Aorta (tissue), 5 donors: ENCODE measurements at regions not wholly inside any gene's neighbourhood (a gene's known extent, or its start where the extent isn't known, plus 50 kb on each side); places are given as distances from the start of the nearest gene placed in this dataset.

Experiments used
- ATAC-seq: fragments of 200-7000 bp; cut with Tn5 transposase; one replicate; pipeline ENCODE4 v1.9.1; 2022; ENCODE audit warnings: moderate library complexity; ENCODE audit not compliant: low FRiP score
- DNase-seq, 2 donors: peaks; one replicate each; pipeline ENCODE4 v3.0.0-alpha.2; 2020
- H3K27ac ChIP-seq, 2 donors: one replicate each; pipeline ENCODE4 v1.5.1; 2013; ENCODE audit warnings: low read length in 2 of 2, mild to moderate bottlenecking in 2 of 2, moderate library complexity in 2 of 2, control low read depth in 1 of 2, inconsistent platforms in 1 of 2, low read depth in 1 of 2
- H3K27me3 ChIP-seq, 2 donors: one replicate each; pipeline ENCODE4 v1.6.1; 2013; ENCODE audit warnings: control low read depth in 1 of 2, low read length in 1 of 2, mild to moderate bottlenecking in 1 of 2, moderate library complexity in 1 of 2; ENCODE audit not compliant: insufficient read depth in 2 of 2, control insufficient read depth in 1 of 2
- H3K36me3 ChIP-seq, 2 donors: one replicate each; pipeline ENCODE4 v1.6.1; 2013; ENCODE audit warnings: control low read depth in 1 of 2, low read length in 1 of 2, mild to moderate bottlenecking in 1 of 2; ENCODE audit not compliant: insufficient read depth in 2 of 2, control insufficient read depth in 1 of 2
- H3K4me1 ChIP-seq, 2 donors: one replicate each; pipeline ENCODE4 v1.6.1; 2013; ENCODE audit warnings: low read length in 2 of 2, control low read depth in 1 of 2, mild to moderate bottlenecking in 1 of 2, moderate library complexity in 1 of 2; ENCODE audit not compliant: insufficient read depth in 2 of 2, control insufficient read depth in 1 of 2
- H3K4me3 ChIP-seq, 2 donors: one replicate each; pipeline ENCODE4 v1.5.1; 2013; ENCODE audit warnings: low read length in 2 of 2, control low read depth in 1 of 2, mild to moderate bottlenecking in 1 of 2
- H3K9me3 ChIP-seq: one replicate; pipeline ENCODE4 v1.6.1; 2013; ENCODE audit warnings: mild to moderate bottlenecking, low read length; ENCODE audit not compliant: control insufficient read depth
- WGBS, 2 donors: extraction: QIAGEN DNeasy Blood & Tissue Kit; methylation state at CpG; one replicate each; pipeline ENCODE4 v1.1.7; 2013; 5-methylcytosine and 5-hydroxymethylcytosine counted together
- intact Hi-C, 2 donors: fragments of 100-400 bp; cut with DNase I; formaldehyde crosslinking; loops; one replicate each; pipeline versions ENCODE4 v1.14.2 to v1.15.0; 2022
- donor health status: healthy with polysubstance abuse.
- donor health status: Bipolar disorder and iron deficiency.
- donor health status: DM: no; HTN: no; CAD: no.
- donor health status: DM: no; HTN: no; CAD: no.
- donor health status: DM: yes; HTN: yes; CAD: no.

- Histone ChIP-seq H3K27ac (no peak overlapping the region), H3K4me1 (peaks cover 0 to 2% of the 10 kb centered on the region in 2 donors), H3K27me3 (no peaks in the 10 kb centered on the region), H3K36me3 (no peaks in the 10 kb centered on the region), H3K4me3 (no peak overlapping the region), H3K9me3 (no peaks in the 10 kb centered on the region)
- DNase-seq (no peak), ATAC-seq (no peak)
- intact Hi-C loops, result no loop called here
- WGBS, 2 donors, result 95 to 97% methylated on average over 8 of the region's 8 CpGs
These were observed 404.5 kb upstream of the TPM1 start for GRCh38 chr15:62637950-62638619.

- ATAC-seq (no peak), DNase-seq (no peak)
- Histone ChIP-seq H3K36me3 (no peaks in the 10 kb centered on the region), H3K27ac (no peak overlapping the region), H3K4me3 (no peak overlapping the region), H3K4me1 (peaks cover 0 to 2% of the 10 kb centered on the region in 2 donors), H3K9me3 (no peaks in the 10 kb centered on the region), H3K27me3 (no peaks in the 10 kb centered on the region)
- 92 to 93% methylated on average over 4 of the region's 4 CpGs for WGBS, 2 donors
- intact Hi-C loops, result no loop called here
These were observed 403.1 kb upstream of the TPM1 start for GRCh38 chr15:62639432-62639831.

- no peak overlapping the region for H3K4me3 ChIP-seq
- H3K27me3 ChIP-seq, result no peaks in the 10 kb centered on the region
- peaks cover 0 to 2% of the 10 kb centered on the region in 2 donors for H3K4me1 ChIP-seq
- ATAC-seq, result no peak
- no peak for DNase-seq
- no peak overlapping the region for H3K27ac ChIP-seq
- H3K9me3 ChIP-seq, result no peaks in the 10 kb centered on the region
- no peaks in the 10 kb centered on the region for H3K36me3 ChIP-seq
- intact Hi-C loops, result no loop called here
- WGBS, 2 donors, result 83 to 88% methylated on average over 6 of the region's 6 CpGs
These were observed 402.5 kb upstream of the TPM1 start for GRCh38 chr15:62639906-62640605.

DNA sequence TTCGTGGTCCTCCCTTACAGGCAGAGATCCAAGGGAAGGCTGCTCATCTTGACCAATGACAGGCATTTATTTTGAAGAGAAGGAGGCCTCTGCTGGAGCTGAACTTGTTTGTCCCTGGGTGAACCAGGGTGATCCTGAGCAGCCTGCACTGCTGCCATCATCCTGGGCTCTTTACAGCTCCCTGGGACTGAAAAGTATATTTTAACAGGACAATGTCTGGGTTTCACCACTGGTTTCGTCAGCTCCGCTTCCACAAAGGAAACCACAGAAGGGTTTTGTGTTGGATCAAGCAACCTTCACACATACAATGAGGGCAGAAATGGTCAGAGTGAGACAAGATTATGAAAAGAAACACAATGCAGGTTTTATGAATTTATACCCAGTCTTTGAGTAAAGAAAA lies 400.7 kb upstream of the TPM1 start:
- H3K27me3 ChIP-seq, result no peaks in the 10 kb centered on the region
- no peak overlapping the region for H3K27ac ChIP-seq
- intact Hi-C loops, result no loop called here
- H3K4me1 ChIP-seq, result peaks cover 0 to 2% of the 10 kb centered on the region in 2 donors
- WGBS, 2 donors, result 85 to 87% methylated on average over 3 of the region's 3 CpGs
- no peak for DNase-seq
- no peak for ATAC-seq
- H3K36me3 ChIP-seq, result no peaks in the 10 kb centered on the region
- no peak overlapping the region for H3K4me3 ChIP-seq
- no peaks in the 10 kb centered on the region for H3K9me3 ChIP-seq

GRCh38 chr15:62643572-62643971 lies 399.0 kb upstream of the TPM1 start:
- DNase-seq (no peak), ATAC-seq (no peak)
- intact Hi-C loops, result no loop called here
- H3K27ac ChIP-seq, result no peak overlapping the region
- H3K4me1 ChIP-seq, result peaks cover 0 to 2% of the 10 kb centered on the region in 2 donors
- 89 to 96% methylated on average over 4 of the region's 4 CpGs for WGBS, 2 donors
- no peaks in the 10 kb centered on the region for H3K36me3 ChIP-seq
- H3K9me3 ChIP-seq, result no peaks in the 10 kb centered on the region
- H3K27me3 ChIP-seq, result no peaks in the 10 kb centered on the region
- no peak overlapping the region for H3K4me3 ChIP-seq

GRCh38 chr15:62644216-62644888 lies 398.2 kb upstream of the TPM1 start:
- no peak for DNase-seq
- H3K27ac ChIP-seq, result no peak overlapping the region
- intact Hi-C loops, result no loop called here

GRCh38 chr15:62644889-62645742 lies 397.4 kb upstream of the TPM1 start:
- H3K4me1 ChIP-seq, result peaks cover 0 to 2% of the 10 kb centered on the region in 2 donors
- H3K4me3 ChIP-seq, result no peak overlapping the region
- WGBS, 2 donors, result 83 to 86% methylated on average over 15 of the region's 15 CpGs
- intact Hi-C loops, result loop anchor here in 1 of 2 donors (5.0 kb wide), 1 partner anchor 253 kb away; the partner anchor contains the start of gene TLN2
- peak overlapping the region in 1 of 2 donors; percentile 38 for H3K27ac ChIP-seq
- H3K36me3 ChIP-seq, result peaks cover 0 to 1% of the 10 kb centered on the region in 2 donors
- no peaks in the 10 kb centered on the region for H3K27me3 ChIP-seq
- DNase-seq (no peak), ATAC-seq (no peak)
- H3K9me3 ChIP-seq, result no peaks in the 10 kb centered on the region

More at GRCh38 chr15:62644216-62644888, 398.2 kb upstream of the TPM1 start:
- Histone ChIP-seq H3K4me3 (no peak overlapping the region), H3K36me3 (no peaks in the 10 kb centered on the region), H3K9me3 (no peaks in the 10 kb centered on the region), H3K4me1 (no peaks in the 10 kb centered on the region), H3K27me3 (no peaks in the 10 kb centered on the region)
- ATAC-seq, result no peak
- whole genome bisulfite sequencing, 2 donors, result 65 to 71% methylated on average over 7 of the region's 7 CpGs

GRCh38 chr15:62647202-62647842 lies 395.2 kb upstream of the TPM1 start:
- DNase-seq, result peak in 1 of 2 donors; percentile 59
- intact Hi-C loops, result loop anchor here in 1 of 2 donors (5.0 kb wide), 1 partner anchor 255 kb away; the partner anchor contains the start of gene TLN2
- WGBS, 2 donors, result 86 to 87% methylated on average over 12 of the region's 12 CpGs
- H3K27me3 ChIP-seq, result no peaks in the 10 kb centered on the region
- ATAC-seq, result no peak
- H3K9me3 ChIP-seq, result no peaks in the 10 kb centered on the region
- H3K4me1 ChIP-seq, result peaks cover 0 to 2% of the 10 kb centered on the region in 2 donors
- H3K27ac ChIP-seq, result no peak overlapping the region
- peaks cover 0 to 1% of the 10 kb centered on the region in 2 donors for H3K36me3 ChIP-seq
- no peak overlapping the region for H3K4me3 ChIP-seq
